ENCODE measurements at regions not wholly inside any gene's neighbourhood (a gene's known extent, or its start where the extent isn't known, plus 50 kb on each side); places are given as distances from the start of the nearest gene placed in this dataset.

DNA sequence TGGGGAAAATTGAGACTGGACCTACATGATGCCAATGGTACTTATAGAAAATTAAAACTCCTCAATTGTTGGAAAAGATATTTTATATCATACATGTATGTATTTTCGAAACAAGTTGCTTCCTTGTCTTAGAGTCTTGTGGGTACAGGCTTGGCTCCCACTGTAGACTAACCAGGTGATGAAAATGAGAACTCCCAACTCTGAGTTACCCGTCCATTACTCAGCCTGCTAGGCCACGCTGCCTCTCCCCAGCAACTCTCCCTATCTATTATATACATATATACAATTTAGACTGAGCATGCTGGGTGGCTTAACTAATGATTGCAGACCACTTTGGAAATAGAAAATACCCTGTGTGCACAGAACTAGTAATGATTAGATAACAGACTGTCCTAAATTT lies 628.7 kb downstream of the LMO4 start:
- Histone ChIP-seq H3K4me3 (no peak overlapping the region), H3K4me1 (no peaks in the 10 kb centered on the region), H3K9me3 (no peaks in the 10 kb centered on the region), H3K36me3 (no peaks in the 10 kb centered on the region), H3K27ac (no peak overlapping the region), H3K27me3 (no peaks in the 10 kb centered on the region)
- ATAC-seq, result no peak
- intact Hi-C loops (cut with DNase I; ENCODE audit: low total_unique reads), result loop anchor here (10.0 kb wide), 1 partner anchor 483 kb away; no protein-coding TSS in a partner anchor
- in situ Hi-C loops (cut with MboI; ENCODE audit: low sequenced_read_pairs in 4 of 4), result loop anchor here (10.0 to 25.0 kb wide), 4 partner anchors 633 to 820 kb away; partner anchors contain the start of gene LMO4 (in 2 of the 4)
- DNase-seq, result no peak
- TF ChIP-seq, protein P1, sequence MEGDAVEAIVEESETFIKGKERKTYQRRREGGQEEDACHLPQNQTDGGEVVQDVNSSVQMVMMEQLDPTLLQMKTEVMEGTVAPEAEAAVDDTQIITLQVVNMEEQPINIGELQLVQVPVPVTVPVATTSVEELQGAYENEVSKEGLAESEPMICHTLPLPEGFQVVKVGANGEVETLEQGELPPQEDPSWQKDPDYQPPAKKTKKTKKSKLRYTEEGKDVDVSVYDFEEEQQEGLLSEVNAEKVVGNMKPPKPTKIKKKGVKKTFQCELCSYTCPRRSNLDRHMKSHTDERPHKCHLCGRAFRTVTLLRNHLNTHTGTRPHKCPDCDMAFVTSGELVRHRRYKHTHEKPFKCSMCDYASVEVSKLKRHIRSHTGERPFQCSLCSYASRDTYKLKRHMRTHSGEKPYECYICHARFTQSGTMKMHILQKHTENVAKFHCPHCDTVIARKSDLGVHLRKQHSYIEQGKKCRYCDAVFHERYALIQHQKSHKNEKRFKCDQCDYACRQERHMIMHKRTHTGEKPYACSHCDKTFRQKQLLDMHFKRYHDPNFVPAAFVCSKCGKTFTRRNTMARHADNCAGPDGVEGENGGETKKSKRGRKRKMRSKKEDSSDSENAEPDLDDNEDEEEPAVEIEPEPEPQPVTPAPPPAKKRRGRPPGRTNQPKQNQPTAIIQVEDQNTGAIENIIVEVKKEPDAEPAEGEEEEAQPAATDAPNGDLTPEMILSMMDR (IDR thresholded peaks at IDR 0.05 in 4 of 5, conservative IDR thresholded peaks at IDR 0.05 in 1 of 5), result no peak
- no peak for TF ChIP-seq POLR2A (IDR thresholded peaks at IDR 0.05)

- Histone ChIP-seq H3K27ac (no peak overlapping the region), H3K4me3 (no peak overlapping the region)
- intact Hi-C loops (cut with DNase I; ENCODE audit: low total_unique reads), result loop anchor here (10.0 kb wide), 1 partner anchor 483 kb away; no protein-coding TSS in a partner anchor
These were observed 629.5 kb downstream of the LMO4 start for GRCh38 chr1:87958201-87958600.

GRCh38 chr1:87958716-87959115 lies 630.0 kb downstream of the LMO4 start:
- intact Hi-C loops (cut with DNase I; ENCODE audit: low total_unique reads) (loop anchor here (10.0 kb wide), 1 partner anchor 484 kb away; no protein-coding TSS in a partner anchor), in situ Hi-C loops (cut with MboI; ENCODE audit: low sequenced_read_pairs in 4 of 4) (loop anchor here (10.0 to 25.0 kb wide), 4 partner anchors 634 to 821 kb away; partner anchors contain the start of gene LMO4 (in 2 of the 4))
- Histone ChIP-seq H3K4me1 (no peaks in the 10 kb centered on the region), H3K36me3 (no peaks in the 10 kb centered on the region), H3K27me3 (no peaks in the 10 kb centered on the region), H3K4me3 (no peak overlapping the region), H3K9me3 (no peaks in the 10 kb centered on the region), H3K27ac (no peak overlapping the region)
- no peak for ATAC-seq
- DNase-seq, result no peak
- no peak for TF ChIP-seq POLR2A (IDR thresholded peaks at IDR 0.05)
- TF ChIP-seq, protein P1 (IDR thresholded peaks at IDR 0.05 in 4 of 5, conservative IDR thresholded peaks at IDR 0.05 in 1 of 5), result no peak

More at GRCh38 chr1:87958201-87958600, 629.5 kb downstream of the LMO4 start:
- no peaks in the 10 kb centered on the region for H3K36me3 ChIP-seq
- H3K4me1 ChIP-seq, result no peaks in the 10 kb centered on the region
- DNase-seq (no peak), ATAC-seq (no peak)
- H3K9me3 ChIP-seq, result no peaks in the 10 kb centered on the region
- in situ Hi-C loops (cut with MboI; ENCODE audit: low sequenced_read_pairs in 4 of 4), result loop anchor here (10.0 to 25.0 kb wide), 4 partner anchors 633 to 821 kb away; partner anchors contain the start of gene LMO4 (in 2 of the 4)
- no peaks in the 10 kb centered on the region for H3K27me3 ChIP-seq
- TF ChIP-seq, protein P1 (IDR thresholded peaks at IDR 0.05 in 4 of 5, conservative IDR thresholded peaks at IDR 0.05 in 1 of 5), result no peak

DNA sequence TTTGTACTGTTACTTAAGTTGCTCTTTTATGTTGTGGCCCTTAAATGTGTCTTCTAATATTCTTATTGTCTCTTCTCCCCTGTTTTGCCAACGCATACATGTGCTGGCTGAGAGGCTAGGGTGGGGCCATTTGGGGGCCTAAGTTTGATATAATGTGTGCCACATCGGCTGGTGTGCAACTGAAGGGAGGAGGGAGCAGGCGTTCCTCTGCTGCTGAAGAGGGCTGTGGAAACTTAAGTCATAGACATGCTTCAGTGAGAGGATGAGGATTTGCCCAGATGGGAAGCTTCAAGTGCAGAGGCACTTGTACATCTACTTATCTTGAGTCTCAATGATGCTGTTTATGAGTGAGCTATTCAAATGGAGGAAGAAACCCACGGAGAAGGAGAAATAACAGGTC lies 630.6 kb downstream of the LMO4 start:
- no peaks in the 10 kb centered on the region for H3K4me1 ChIP-seq
- no peak overlapping the region for H3K27ac ChIP-seq
- H3K9me3 ChIP-seq, result no peaks in the 10 kb centered on the region
- DNase-seq, result no peak
- H3K27me3 ChIP-seq, result no peaks in the 10 kb centered on the region
- in situ Hi-C loops (cut with MboI; ENCODE audit: low sequenced_read_pairs in 4 of 4) (loop anchor here (10.0 to 25.0 kb wide), 4 partner anchors 634 to 822 kb away; partner anchors contain the start of gene LMO4 (in 2 of the 4)), intact Hi-C loops (cut with DNase I; ENCODE audit: low total_unique reads) (loop anchor here (10.0 kb wide), 1 partner anchor 484 kb away; no protein-coding TSS in a partner anchor)
- H3K4me3 ChIP-seq, result no peak overlapping the region
- no peak for ATAC-seq
- no peaks in the 10 kb centered on the region for H3K36me3 ChIP-seq
- TF ChIP-seq, protein P1 (IDR thresholded peaks at IDR 0.05 in 4 of 5, conservative IDR thresholded peaks at IDR 0.05 in 1 of 5), result no peak

Data from gastrocnemius medialis (tissue), 4 donors.